HG03097 (cell line): ENCODE measurements at regions not wholly inside any gene's neighbourhood (a gene's known extent, or its start where the extent isn't known, plus 50 kb on each side); places are given as distances from the start of the nearest gene placed in this dataset.
"Not testable (repeated sequence)": the region's sequence is repeated elsewhere in the genome, so short reads cannot be mapped to it uniquely, and the experiment has no call there.

Experiments
- ATAC-seq: cut with Tn5 transposase; IDR thresholded peaks from one replicate; pipeline ENCODE4 v1.9.1; 2021; ENCODE audit not compliant: unreplicated experiment, low FRiP score

DNA sequence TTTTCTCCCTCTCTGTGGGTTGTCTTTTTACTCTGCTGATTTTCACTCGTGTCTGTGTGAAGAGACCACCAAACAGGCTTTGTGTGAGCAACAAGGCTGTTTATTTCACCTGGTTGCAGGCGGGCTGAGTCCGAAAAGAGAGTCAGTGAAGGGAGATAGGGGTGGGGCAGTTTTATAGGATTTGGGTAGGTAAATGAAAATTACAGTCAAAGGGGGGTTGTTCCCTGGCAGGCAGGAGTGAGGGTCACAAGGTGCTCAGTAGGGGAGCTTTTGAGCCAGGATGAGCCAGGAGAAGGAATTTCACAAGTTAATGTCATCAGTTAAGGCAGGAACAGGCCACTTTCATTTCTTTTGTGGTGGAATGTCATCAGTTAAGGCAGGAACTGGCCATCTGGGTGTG lies 729.6 kb downstream of the TRHDE start:
- ATAC-seq = not testable (repeated sequence)

DNA sequence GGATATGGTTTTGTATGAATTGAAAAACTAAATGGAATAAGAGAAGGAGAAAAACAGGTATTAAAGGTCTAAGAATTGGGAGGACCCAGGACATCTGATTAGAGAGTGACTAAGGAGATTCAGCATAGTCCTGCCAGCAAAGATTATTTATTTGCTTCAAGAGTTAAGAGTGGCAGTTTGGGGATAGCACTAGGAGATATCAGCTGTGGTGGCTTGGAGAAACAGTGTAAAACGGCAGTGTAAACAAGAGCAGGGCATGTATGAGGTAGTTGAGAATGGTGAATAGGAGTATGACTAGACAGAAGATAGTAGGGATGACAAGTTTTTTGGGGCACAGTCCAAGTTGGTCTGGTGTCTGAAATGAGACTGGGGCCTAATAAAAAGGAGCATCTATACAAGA lies 730.3 kb downstream of the TRHDE start:
- not testable (repeated sequence) for ATAC-seq

DNA sequence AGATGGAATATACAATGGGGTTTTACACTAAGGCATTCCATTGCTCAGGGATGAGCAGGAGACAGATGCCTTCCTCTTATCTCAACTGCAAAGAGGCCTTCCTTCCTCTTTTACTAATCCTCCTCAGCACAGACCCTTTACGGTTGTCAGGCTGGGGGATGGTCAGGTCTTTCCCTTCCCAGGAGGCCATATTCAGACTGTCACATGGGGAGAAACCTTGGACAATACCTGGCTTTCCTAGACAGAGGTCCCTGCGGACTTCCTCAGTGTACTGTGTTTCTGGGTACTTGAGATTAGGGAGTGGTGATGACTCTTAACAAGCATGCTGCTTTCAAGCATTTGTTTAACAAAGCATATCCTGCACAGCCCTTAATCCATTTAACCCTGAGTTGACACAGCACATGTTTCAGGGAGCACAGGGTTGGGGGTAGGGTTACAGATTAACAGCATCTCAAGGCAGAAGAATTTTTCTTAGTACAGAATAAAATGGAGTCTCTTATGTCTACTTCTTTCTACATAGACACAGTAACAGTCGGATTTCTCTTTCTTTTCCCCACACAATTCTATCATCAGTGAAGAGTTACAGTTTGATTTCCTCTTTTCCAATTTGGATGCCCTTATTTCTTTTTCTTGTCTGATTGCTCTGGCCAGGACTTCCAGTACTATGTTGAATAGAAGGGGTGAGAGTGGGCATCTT lies 737.1 kb downstream of the TRHDE start:
- ATAC-seq = not testable (repeated sequence)

DNA sequence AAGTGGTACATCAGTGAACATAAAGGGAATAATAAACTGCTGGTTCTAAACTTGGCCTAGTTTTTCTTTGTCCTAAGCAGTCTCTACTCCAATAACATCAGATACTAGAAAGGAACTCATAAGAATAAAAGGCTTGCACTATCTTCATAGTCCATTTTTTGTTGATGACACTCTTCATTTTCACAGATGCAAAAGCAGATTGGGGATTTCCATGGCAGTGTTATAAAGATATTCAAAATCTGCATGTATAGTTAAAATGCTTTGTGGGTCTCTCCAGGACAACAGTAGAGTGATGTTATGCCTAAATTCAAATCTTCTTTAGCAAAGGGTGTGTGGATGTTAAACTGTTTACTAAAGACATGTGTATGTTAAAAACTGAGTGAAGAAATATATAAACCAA lies 745.8 kb downstream of the TRHDE start:
- no peak for ATAC-seq

DNA sequence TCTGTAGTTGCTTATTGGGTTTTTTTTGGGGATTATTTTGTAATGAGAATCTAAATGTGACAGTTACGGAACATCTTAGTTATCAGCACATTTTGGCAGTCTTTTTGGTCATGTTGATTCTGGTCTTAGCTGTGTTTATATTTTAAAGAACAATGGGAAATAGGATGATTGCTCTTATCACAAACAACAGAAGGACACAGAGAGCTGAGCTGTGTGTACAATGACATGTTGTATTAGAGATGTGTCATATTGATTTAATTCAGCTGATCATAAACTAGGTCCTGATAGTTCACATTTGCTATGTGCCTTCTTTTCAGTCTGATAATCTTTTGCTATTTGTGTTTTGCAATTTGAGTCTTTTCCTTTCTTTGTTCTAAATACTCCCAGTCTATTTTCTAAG lies 781.7 kb downstream of the TRHDE start:
- ATAC-seq = no peak

DNA sequence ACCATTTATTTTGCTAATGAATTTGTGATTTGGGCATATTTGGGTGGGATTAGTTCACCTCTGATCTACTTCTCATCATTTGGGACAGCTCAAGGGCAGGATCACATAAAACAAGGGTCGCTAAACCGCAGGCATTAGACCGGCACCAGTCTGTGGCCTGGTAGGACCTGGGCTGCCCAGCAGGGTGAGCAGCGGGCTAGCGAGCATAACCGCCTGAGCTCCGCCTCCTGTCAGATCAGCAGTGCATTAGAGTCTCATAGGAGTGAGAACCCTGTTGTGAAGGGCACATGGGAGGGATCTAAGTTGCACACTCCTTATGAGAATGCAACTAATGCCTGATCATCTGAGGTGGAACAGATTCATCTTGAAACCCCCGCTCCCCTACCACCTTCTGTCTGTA lies 785.3 kb downstream of the TRHDE start:
- ATAC-seq = no peak

DNA sequence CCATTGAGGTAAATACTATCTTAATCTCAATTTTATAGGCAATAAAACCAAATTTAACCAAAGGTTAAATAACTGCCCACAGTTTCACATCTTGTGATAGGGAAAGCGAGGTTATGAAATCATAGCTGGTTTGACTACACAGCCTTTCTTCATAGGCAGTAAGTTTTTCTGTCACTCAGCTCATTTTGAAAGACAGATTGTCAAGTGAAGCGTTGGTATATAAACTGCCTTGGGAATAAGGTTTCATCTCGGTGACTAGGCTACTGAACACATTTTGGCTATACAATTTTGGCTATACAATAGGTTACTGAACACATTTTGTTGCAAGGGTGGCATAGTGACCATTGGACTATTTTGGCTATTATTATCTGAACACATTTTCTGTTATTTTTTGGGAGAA lies 793.7 kb downstream of the TRHDE start:
- no peak for ATAC-seq

DNA sequence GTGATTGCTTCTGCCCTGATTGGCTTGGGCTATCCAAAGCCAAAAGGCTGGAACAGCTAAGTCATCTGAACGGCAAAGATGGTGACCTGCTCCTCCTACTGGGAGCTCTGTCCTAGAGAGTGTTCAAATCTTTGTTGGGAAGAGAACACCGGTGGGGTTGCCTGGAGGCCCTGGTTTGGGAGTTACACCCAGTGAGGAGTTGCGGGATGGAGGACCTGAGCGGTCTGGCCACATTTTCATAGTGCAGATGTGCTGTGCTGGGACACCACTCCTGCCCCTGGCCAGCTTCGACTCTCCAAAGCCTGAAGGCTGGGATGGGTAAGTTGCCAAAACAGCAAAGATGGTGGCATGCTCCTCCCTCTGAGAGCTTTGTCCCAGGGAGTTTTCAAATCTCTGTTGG lies 795.4 kb downstream of the TRHDE start:
- ATAC-seq = no peak

DNA sequence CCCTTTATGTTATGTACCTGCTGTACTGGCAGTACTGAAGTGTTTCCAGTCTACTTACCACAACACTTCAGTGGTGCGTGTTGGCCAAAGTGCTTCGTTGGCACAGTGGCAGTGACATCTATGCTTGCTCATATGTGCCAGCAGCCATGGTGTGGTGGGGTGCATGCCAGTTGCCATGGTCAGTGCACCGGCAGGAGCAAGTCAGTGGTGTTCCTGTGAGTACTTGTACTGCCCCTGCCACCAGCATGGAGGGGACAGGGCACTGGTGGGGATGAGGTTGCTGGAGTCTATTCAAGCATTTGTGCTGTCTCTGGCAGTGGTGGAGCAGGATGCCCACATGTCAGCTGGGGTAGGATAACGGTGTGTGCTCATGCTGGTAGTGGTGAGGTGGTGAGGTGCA lies 800.0 kb downstream of the TRHDE start:
- no peak for ATAC-seq

DNA sequence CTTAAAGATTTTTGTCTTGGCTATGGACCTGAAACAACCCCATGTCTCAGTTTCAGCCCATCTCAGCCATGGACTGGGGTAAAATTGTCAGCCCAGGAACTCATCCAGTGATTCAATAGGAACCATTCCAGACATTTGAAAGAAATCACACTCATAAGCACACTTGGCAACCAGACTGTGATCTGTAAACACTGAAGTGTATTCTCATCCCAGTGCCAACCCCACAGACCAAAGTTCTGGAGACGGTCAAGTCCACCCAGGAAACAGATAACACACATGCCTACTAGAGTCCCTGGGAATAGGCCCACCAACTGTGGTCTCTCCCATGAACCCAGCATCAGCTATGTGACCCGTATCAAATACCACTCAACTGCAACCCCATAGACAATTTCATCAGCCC lies 804.6 kb downstream of the TRHDE start:
- ATAC-seq = no peak

DNA sequence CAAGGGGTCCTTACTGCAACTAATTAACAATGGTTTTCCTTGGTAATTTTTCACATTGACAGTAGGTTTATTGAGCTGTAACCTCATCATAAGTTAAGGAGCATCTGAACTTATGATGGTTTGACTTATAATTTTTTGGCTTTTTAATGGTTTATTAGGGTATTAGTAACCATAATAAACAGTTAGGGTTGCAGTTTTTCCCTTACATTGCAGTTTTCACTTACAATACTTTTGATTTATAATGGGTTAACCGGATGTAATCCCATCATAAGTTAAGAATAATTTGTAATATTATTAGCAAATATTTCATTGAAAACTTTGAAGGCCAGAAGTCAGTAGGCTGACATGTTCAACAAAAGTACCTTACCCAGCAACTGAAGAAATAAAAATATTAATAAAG lies 811.6 kb downstream of the TRHDE start:
- no peak for ATAC-seq

DNA sequence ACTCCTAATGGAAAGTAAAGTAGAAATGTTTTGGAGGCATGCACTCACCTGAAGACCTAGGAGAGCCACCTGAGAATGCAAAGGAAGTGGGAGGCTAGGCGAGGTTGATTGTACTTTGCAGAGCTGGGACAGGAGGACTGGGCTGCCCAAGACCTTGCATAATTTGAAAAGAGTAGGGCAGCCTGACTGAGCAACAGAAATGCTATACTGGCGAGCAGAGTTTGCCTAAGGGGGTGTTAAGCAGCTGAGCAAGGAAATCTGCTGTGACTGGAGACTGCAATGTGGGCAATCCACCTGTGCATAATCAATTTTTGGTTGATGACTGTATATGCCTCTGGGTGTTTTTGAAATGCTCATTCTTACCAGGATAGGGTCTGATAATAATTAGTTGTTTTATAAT lies 834.1 kb downstream of the TRHDE start:
- no peak for ATAC-seq

DNA sequence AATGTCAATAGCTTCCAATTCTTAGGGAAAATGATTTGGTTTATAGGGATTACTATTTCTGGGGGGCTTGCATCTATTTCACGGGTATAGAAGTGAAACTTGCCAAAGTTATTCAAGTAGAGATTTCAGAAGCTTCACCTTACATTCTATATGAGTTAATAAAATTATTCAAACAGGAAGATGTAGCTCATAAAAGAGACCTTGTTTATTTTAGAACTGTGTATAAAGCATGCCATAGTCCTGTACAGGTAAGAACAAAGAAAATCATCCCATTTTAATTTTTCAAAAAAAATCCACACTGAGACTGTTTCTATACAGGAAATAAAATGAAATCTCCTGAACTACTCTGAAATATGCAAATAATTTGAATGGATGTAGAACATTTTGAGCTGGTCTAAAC lies 834.7 kb downstream of the TRHDE start:
- no peak for ATAC-seq

DNA sequence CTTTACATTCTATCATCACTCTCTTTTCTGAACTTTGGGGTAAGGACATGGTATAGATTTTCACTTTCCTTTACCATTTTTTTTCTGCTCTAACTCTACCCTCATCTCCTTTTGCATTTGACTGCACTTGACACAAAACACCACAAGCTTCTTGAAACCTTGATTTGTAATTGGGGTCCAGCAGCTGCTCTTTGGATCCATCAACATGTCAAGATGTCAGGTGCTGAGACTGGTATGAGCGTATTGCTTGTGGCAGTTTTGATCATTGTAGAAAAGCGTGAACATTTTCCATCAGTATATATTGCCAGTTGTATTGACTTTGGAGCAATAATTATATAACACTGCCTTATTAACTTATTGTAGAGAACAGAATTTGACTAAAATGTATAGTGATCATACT lies 838.6 kb downstream of the TRHDE start:
- ATAC-seq = no peak

DNA sequence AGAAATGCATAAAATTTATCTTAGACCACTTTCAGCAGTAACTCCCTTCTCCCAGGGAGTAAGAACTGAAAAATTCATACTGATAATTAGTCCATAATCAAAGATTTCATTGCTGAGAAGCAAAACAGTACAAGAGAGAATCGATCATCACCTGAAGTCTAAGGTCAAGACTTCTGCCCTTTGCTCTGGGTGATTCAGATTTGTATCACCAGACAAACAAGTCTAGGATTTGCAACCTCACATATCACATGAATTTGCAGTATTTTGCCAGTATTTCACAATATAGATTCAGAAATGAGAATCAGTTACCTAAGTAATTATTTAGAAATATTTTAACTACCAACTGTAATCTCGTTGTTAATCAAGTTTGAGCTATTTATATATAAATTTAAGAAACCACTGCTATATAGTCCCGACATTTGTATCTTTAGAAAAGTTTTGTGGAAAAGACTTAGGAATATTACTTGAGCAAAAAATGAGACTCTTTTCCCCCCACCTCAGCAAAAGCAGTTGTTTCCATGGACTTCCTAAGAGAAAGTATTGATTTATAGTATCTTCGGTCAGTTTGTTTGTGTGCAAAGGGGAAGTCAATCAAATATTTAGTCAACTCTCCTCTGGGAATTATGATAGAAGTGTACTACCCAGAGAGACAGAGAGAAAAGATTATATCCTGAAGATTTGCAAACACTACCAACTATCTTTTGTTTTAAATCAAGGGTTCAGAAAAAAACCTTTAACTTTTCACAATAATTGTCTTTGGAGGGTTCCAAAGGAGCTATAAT lies 840.1 kb downstream of the TRHDE start:
- no peak for ATAC-seq

DNA sequence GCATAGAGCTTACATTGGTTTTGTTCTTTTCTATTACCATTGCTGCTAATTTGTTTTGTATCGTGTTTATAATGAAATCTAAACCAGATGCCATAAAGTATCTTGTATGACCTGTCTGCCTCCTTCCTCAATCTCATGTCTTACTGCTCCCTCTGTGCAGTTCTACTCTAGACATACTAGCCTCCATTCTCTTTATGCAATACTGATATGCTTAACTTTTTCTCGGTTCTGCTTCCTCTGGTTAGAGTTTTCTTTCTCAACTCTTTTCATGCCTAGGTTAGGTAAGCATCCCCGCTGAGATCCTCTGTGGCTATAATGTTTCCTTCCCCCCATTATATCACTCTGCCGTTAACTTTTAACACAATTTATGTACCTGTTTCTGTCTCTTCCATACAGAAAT lies 852.3 kb downstream of the TRHDE start:
- ATAC-seq = no peak

DNA sequence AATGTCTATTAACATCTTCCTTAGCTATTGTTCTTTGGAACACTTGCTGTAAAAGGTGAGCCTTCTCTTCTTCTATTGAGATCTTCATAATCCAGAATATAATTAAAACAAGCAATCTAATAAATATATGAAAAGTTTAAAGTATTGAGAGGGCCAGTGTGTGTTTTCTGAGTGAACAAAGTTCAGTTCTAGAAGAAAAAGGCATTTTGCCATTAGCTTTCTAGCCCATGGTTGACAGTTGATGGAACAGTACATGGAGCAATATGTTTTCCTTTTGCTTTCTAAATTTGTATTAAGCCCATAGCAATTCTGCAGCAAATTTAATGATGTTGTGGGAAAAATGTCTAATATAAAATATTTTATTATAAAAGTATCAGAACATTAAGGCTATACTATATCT lies 853.0 kb downstream of the TRHDE start:
- ATAC-seq = no peak

DNA sequence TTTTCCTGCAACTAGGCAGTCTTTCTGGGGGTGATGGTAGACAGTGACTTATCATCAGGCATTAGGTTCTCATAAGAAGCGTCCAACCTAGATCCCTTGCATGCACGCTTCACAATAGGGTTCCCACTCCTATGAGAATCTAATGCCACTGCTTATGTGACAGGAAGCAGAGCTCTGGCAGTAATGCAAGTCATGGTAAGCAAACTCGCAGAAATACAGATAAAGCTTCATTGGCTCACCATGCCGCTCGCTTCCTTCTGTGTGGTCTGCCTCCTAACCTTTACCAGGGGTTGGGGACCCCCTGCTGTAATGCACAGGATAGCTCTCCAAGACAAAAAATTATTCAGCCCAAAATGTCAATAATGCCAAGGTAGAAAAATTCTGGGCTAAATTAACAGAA lies 864.2 kb downstream of the TRHDE start:
- no peak for ATAC-seq

DNA sequence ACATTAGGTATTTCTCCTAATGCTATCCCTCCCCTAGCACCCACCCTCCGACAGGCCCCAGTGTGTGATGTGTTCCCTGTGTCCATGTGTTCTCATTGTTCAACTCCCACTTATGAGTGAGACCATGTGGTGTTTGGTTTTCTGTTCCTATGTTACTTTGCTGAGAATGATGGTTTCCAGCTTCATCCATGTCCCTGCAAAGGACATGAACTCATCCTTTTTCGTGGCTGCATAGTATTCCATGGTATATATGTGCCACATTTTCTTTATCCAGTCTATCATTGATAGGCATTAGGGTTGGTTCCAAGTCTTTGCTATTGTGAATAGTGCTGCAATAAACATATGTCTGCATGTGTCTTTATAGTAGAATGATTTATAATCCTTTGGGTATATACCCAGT lies 867.5 kb downstream of the TRHDE start:
- not testable (repeated sequence) for ATAC-seq

DNA sequence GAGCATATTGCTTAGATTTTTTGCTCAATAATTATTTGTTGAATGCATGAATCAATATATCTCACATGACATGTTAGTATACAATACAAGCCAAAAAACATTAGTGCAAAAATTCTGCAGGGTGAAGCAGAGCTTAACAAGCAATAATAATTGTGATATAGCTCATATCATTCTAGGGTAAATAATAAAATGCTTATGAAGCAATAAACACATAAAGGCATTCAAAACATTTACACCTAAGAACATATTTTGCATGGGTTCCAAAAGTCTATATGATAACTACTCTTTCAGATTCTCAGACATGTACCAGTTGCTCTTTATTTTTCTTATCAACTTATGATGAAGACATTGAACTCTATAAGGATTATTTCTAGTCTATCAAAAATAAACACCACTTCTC lies 886.2 kb downstream of the TRHDE start:
- no peak for ATAC-seq

DNA sequence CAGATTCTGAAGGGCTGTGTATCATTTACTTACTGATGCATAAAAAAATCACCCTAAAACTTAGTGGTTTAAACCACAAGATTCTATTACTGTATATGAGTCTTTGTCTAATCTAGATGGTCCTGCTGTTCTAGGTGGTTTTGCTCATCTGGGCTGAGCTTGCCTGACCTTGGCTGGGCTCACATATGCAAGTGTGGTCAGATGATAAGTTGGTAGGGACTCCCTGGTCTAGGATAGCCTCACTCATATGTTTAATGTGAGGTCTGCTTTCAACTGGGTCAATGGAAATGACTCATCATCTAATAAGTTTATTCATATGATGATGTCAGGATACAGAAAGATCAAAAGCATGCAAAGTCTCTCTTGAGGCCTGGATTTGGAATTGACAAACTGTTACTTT lies 887.8 kb downstream of the TRHDE start:
- no peak for ATAC-seq

DNA sequence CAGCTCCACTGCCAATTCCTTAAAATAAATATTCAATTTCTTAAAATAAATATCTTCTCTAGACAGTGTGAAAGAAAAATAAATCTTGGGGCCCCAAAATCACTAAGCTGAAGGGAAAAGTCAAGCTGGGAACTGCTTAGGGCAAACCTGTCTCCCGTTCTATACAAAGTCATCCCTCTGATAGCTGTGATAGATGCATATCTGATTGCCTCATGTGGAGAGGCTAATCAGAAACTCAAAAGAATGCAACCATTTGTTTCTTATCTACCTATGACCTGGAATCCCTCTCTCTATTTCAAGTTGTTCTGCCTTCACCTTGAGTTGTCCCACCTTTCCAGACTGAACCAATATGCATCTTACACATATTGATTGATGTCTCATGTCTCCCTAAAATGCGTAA lies 889.8 kb downstream of the TRHDE start:
- no peak for ATAC-seq
